Smooth muscle cell (in vitro differentiated cells): ENCODE measurements at regions not wholly inside any gene's neighbourhood (a gene's known extent, or its start where the extent isn't known, plus 50 kb on each side); places are given as distances from the start of the nearest gene placed in this dataset.

Experiments used
- DNase-seq: peaks from one replicate; lab custom pipeline; 2025; ENCODE audit not compliant: unreplicated experiment; lab: John Stamatoyannopoulos, UW
- H2AFZ ChIP-seq: fragments of 200-600 bp; sonication (generic); 2 replicates; pipeline ENCODE4 v1.6.0; 2016; ENCODE audit warnings: antibody characterized with exemption, low read depth, mild to moderate bottlenecking
- H3F3A ChIP-seq: fragments of 200-600 bp; sonication (generic); 2 replicates; pipeline ENCODE4 v1.6.0; 2017; ENCODE audit warnings: antibody characterized with exemption, low read depth
- H3K27ac ChIP-seq: fragments of 200-600 bp; sonication (generic); 2 replicates; pipeline ENCODE4 v1.5.1; 2016; ENCODE audit warnings: low read depth, mild to moderate bottlenecking
- H3K27me3 ChIP-seq: fragments of 200-600 bp; sonication (generic); 2 replicates; pipeline ENCODE4 v1.6.1; 2016; ENCODE audit warnings: low read depth, mild to moderate bottlenecking
- H3K36me3 ChIP-seq: fragments of 200-600 bp; sonication (generic); 2 replicates; pipeline ENCODE4 v1.5.1; 2016; ENCODE audit warnings: low read depth
- H3K4me1 ChIP-seq: fragments of 200-600 bp; sonication (generic); 2 replicates; pipeline ENCODE4 v1.5.1; 2016; ENCODE audit warnings: low read depth
- H3K4me2 ChIP-seq: fragments of 200-600 bp; sonication (generic); 2 replicates; pipeline ENCODE4 v1.6.0; 2016; ENCODE audit warnings: mild to moderate bottlenecking
- H3K4me3 ChIP-seq: fragments of 200-600 bp; sonication (generic); 2 replicates; pipeline ENCODE4 v1.5.1; 2016; ENCODE audit warnings: mild to moderate bottlenecking
- H3K79me2 ChIP-seq: fragments of 200-600 bp; sonication (generic); 2 replicates; pipeline ENCODE4 v1.6.0; 2016; ENCODE audit warnings: low read depth, mild to moderate bottlenecking
- H3K9ac ChIP-seq: fragments of 200-600 bp; sonication (generic); 2 replicates; pipeline ENCODE4 v1.6.0; 2016; ENCODE audit warnings: low read depth
- H3K9me3 ChIP-seq: fragments of 200-600 bp; sonication (generic); replicated peaks from 2 replicates; pipeline ENCODE4 v1.5.1; 2016; ENCODE audit warnings: low read depth
- H4K20me1 ChIP-seq: fragments of 200-600 bp; sonication (generic); 2 replicates; pipeline ENCODE4 v1.6.0; 2016; ENCODE audit warnings: low read depth
- WGBS: methylation state at CpG from one replicate; pipeline ENCODE4 v1.1.7; 2016; ENCODE audit warnings: low lambda C conversion rate; 5-methylcytosine and 5-hydroxymethylcytosine counted together
- TF ChIP-seq, protein P1 (sequence below): fragments of 200-600 bp; sonication (generic); IDR thresholded peaks from 2 replicates; pipeline ENCODE4 v1.5.1; 2017; ENCODE audit warnings: borderline replicate concordance, mild to moderate bottlenecking, antibody characterized with exemption; ENCODE audit not compliant: insufficient read depth, poor library complexity, severe bottlenecking

DNA sequence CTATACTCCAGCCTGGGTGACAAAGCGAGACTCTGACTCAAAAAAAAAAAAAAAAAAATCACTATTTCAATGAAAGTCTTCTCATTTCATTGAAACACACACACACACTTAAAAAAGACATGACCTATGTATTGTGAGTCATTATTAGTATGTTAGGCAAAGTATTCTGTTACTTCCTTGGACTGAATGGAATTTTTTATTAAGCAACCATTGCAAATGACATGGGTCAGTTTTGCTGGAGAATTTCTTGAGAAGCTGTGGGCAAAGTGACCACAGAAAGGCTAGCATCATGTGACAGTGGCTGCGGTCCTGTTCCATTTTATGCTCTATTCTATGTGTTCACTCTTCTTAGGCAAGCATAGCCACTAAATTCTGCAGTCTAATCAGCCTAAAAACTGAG, 695.7 kb downstream of the TDRD15 start:
- WGBS, result 90% methylated on average over 2 of the region's 2 CpGs
- no peak for DNase-seq

DNA sequence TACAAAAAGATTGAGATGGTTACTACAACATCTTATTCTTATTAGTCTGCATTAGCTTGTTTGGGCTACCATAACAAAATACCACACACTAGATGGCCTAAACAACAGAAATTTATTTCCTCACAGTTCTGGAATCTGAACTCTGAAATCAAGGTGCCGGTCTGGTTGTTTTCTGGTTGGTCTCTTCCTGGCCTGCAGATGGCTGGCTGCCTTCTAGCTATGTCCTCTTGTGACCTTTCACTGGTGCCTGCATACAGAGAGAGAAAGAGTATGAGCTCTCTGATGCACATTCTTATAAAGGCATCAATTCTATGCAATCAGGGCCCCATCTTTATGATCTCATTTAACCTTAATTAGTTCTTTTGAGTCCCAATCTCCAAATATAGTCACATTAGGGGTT, 696.5 kb downstream of the TDRD15 start:
- H3K4me1 ChIP-seq, result peaks cover 11% of the 10 kb centered on the region
- H3K9ac ChIP-seq, result no peak overlapping the region
- no peaks in the 10 kb centered on the region for H3K36me3 ChIP-seq
- H2AFZ ChIP-seq, result no peak overlapping the region
- no peak overlapping the region for H3K27ac ChIP-seq
- TF ChIP-seq, protein P1, sequence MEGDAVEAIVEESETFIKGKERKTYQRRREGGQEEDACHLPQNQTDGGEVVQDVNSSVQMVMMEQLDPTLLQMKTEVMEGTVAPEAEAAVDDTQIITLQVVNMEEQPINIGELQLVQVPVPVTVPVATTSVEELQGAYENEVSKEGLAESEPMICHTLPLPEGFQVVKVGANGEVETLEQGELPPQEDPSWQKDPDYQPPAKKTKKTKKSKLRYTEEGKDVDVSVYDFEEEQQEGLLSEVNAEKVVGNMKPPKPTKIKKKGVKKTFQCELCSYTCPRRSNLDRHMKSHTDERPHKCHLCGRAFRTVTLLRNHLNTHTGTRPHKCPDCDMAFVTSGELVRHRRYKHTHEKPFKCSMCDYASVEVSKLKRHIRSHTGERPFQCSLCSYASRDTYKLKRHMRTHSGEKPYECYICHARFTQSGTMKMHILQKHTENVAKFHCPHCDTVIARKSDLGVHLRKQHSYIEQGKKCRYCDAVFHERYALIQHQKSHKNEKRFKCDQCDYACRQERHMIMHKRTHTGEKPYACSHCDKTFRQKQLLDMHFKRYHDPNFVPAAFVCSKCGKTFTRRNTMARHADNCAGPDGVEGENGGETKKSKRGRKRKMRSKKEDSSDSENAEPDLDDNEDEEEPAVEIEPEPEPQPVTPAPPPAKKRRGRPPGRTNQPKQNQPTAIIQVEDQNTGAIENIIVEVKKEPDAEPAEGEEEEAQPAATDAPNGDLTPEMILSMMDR, result no peak
- H3K27me3 ChIP-seq, result no peaks in the 10 kb centered on the region
- no peaks in the 10 kb centered on the region for H3K9me3 ChIP-seq
- 97% methylated on average over 1 of the region's 1 CpG for WGBS
- H4K20me1 ChIP-seq, result no peaks in the 10 kb centered on the region
- no peak for DNase-seq
- H3F3A ChIP-seq, result no peaks in the 10 kb centered on the region
- no peaks in the 10 kb centered on the region for H3K79me2 ChIP-seq
- H3K4me3 ChIP-seq, result no peak overlapping the region
- H3K4me2 ChIP-seq, result no peak overlapping the region

More for the DNA sequence above, 695.7 kb downstream of the TDRD15 start:
- Histone ChIP-seq H3K4me3 (no peak overlapping the region), H3K9ac (no peak overlapping the region), H3K9me3 (no peaks in the 10 kb centered on the region), H3K27ac (no peak overlapping the region), H2AFZ (no peak overlapping the region), H3K4me2 (no peak overlapping the region), H3K27me3 (no peaks in the 10 kb centered on the region), H3K79me2 (no peaks in the 10 kb centered on the region), H3K36me3 (no peaks in the 10 kb centered on the region), H3K4me1 (peaks cover 11% of the 10 kb centered on the region), H4K20me1 (no peaks in the 10 kb centered on the region), H3F3A (no peaks in the 10 kb centered on the region)
- TF ChIP-seq, protein P1, result no peak

DNA sequence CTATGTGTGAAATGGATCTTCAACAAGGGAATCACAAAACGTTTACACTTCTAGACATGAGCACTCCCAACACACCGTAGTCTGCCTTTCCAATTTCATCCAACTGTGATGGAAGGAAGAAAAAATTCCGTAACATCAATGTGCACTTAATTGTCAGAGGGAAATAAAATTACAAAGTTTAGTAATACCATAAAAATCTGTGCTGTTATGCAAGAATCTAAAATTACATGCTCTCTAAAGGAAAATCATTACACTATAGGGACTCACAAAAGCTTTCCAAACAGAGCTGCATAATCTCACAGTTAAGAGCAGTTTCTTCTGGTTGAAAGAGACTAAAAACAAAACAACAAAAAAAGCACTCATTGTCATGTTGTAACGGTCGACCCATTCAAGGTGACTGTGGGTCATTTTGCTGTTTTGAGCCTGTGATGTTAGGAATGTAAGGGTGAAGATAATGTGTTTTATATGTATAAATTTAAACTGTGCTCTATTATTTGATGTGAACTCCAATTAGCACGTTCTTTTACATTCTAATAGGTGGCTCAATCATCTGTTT, 698.0 kb downstream of the TDRD15 start:
- Histone ChIP-seq H3K4me3 (no peak overlapping the region), H3K27me3 (no peaks in the 10 kb centered on the region), H3K36me3 (no peaks in the 10 kb centered on the region), H3K27ac (no peak overlapping the region), H3K4me1 (peaks cover 11% of the 10 kb centered on the region), H3K79me2 (no peaks in the 10 kb centered on the region), H4K20me1 (no peaks in the 10 kb centered on the region), H2AFZ (no peak overlapping the region), H3F3A (no peaks in the 10 kb centered on the region), H3K9ac (no peak overlapping the region), H3K4me2 (no peak overlapping the region), H3K9me3 (no peaks in the 10 kb centered on the region)
- TF ChIP-seq, protein P1, result no peak
- DNase-seq, result no peak
- 57% methylated on average over 6 of the region's 6 CpGs for WGBS

DNA sequence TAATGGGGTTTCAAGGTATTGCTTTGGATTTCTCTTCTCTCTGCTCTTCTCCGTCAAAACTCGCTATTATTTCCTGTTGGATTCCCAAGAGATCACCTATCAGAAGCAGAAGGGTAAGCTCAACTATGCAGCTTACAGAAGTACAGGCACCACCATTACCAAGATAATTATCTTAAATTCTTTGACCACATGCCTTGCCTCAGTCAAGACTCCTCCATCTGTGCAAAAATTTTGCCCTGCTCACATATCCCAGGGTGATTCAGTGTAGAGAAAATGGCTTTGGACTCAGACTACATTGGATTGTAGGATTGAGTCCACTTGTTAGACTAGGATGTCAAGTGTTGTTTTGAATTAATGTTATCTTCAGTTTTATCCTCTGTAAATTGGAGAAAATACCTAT, 698.7 kb downstream of the TDRD15 start:
- Histone ChIP-seq H3F3A (no peaks in the 10 kb centered on the region), H3K4me2 (no peak overlapping the region), H4K20me1 (no peaks in the 10 kb centered on the region), H3K9ac (no peak overlapping the region), H3K36me3 (no peaks in the 10 kb centered on the region), H3K27ac (no peak overlapping the region), H2AFZ (no peak overlapping the region), H3K4me1 (peaks cover 11% of the 10 kb centered on the region), H3K79me2 (no peaks in the 10 kb centered on the region), H3K27me3 (no peaks in the 10 kb centered on the region), H3K4me3 (no peak overlapping the region), H3K9me3 (no peaks in the 10 kb centered on the region)
- DNase-seq, result no peak
- TF ChIP-seq, protein P1, result no peak
- 42% methylated on average over 2 of the region's 2 CpGs for WGBS
